HG03460 (cell line): ENCODE measurements at regions not wholly inside any gene's neighbourhood (a gene's known extent, or its start where the extent isn't known, plus 50 kb on each side); places are given as distances from the start of the nearest gene placed in this dataset.

Source experiments
- ATAC-seq: cut with Tn5 transposase; IDR thresholded peaks from one replicate; pipeline ENCODE4 v1.9.1; 2021; ENCODE audit not compliant: unreplicated experiment

DNA sequence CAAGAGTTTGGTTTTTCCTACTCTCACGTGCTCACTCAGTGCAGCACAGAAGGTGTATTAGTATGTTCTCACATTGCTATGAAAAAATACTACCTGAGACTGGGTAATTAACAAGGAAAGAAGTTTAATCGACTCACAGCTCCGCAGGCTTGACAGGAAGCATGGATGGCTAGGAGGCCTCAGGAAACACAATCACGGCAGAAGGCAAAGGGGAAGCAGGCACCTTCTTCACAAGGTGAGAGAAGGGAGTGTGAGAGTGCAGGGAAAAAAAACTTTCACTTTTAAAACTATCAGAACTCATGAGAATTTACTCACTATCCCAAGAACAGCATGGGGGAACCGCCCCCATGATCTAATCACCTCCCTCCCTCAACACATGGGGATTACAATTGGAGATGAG lies 185.8 kb upstream of the TMPO start:
- no peak for ATAC-seq

DNA sequence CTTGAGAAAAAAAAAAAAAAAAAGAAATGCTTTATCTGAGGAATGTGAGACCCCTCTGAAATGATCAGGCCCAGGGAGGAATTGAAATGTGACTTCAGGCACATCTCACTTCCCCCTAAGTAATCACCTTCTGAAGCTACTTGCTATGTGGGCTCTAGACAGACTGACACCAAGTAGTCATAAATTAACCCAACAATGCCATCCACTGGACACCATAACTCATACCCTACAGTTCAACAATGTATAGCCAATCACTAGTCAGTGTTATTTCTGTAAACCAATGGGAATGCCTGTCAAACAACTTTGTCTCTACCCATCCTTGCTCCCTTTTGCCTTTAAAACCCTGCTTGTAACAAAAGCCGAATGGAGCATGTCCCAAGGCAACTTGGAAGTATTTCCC lies 182.7 kb upstream of the TMPO start:
- no peak for ATAC-seq

DNA sequence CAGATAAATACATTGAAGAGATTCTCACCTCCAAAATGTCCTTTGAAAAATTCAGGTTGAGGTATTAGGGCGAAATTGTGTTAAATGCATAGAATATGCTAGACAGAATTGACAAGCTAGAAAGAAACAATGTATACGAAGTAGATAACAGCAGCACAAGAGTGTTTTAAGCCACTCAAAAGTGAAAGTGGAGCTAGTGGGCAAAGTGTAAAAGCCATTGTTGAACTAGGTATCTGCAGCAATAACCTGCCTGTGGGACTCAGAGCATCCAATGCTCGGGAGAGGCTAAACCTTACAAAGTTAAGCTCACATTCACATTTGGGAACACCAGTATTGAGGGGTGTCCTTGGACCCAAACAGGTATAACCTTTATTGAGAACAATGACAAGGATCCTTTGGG lies 180.6 kb upstream of the TMPO start:
- no peak for ATAC-seq

DNA sequence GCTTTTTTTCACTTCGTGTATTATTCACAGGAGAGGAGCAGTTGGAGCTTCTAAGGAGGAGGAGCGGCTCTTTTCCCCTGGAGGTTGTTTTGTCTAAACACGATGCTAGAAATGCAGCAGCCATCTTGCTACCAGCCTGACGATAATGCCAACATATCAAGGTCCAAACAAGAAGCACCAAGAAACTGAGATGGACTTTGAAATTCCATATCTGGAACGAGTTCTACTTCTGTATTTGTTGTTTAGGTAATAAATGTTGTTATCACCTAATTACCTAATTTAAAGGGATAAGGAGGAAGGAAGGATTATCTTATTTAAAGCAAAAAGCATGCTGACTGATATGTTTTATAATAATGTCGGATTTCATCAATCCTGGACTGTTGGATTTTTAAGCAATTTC lies 174.4 kb upstream of the TMPO start:
- no peak for ATAC-seq

DNA sequence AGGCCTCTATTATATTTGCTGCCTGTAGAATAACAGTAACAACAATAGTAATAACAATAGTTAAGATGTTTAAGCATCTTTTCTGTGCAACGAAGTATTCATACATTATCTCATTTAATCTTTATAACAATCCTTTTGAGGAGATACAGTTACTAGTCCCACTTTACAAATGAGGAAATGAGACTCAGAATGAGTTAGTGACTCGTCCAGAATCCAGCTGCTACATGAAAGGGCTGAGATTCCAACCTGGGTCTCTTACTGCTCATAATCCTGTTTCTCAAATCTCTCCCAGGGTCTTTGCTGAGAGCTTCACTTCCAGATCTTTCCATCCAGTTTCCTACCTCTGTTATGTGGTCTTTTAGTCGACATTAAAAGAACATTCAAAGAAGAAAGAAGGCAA lies 173.7 kb upstream of the TMPO start:
- no peak for ATAC-seq

DNA sequence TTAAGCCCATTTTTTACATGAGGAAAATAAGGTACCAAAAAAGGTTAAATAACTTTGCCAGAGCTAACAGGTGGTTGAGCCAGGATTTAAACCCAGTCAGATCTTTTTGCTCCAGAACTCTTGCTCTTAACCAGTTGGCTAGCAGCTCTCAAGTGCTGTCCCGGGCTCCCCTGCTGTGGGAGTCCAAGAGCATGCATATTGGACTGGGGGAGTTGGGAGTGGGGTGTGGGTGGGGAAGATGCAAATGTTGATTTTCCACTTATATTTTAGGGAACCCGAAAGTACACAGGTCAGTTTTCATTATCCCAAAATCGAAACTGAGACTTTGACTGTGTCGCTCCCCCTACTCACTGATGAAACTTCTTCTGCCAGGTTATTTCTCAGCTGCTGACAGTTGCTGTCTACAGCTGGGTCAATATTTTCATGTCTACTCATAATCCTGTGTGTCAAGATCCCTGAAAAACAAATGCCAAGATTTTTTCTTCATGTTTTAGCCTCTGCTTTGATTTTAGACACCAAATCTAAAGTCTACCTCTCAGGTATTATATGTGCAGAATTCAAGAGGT lies 172.3 kb upstream of the TMPO start:
- ATAC-seq = no peak

DNA sequence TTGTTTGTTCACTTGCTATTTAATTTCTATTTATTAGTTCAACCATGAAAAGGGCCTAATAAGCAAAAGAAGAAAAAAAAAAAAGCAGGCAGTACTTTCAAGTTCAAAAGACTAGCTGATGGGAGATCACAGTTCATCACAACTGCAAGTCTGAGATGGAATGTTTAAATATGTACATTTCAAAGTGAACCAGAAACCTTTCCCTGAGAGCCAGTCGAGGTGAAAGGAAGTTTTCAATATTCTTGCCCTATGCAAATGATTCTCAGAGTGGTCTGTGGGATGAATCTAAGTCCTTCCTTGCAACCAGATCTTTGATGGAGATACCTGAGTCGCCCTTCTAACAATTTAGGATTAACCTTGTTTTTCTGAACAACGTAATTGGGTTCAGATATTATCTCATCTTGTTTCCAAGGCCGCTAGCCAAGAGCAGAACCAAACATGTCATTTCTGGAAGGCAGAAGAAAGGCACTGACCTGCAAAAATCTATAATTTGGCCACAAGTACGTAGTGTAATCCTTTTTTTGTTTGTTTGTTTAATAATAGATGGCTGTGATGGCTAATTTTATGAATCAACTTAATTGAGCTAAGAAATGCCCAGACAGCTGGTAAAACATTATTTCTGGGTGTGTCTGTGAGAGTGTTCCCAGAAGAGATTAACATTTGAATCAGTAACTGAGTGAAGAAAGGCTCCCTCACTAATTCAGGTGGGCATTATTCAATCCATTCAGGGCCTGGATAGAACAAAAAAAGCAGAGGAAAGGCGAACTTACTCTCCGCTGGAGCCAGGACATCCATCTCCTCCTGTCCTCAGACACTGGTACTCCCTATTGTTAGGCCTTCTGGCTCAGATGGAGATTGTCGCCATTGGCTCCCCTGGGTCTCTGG lies 171.1 kb upstream of the TMPO start:
- no peak for ATAC-seq

DNA sequence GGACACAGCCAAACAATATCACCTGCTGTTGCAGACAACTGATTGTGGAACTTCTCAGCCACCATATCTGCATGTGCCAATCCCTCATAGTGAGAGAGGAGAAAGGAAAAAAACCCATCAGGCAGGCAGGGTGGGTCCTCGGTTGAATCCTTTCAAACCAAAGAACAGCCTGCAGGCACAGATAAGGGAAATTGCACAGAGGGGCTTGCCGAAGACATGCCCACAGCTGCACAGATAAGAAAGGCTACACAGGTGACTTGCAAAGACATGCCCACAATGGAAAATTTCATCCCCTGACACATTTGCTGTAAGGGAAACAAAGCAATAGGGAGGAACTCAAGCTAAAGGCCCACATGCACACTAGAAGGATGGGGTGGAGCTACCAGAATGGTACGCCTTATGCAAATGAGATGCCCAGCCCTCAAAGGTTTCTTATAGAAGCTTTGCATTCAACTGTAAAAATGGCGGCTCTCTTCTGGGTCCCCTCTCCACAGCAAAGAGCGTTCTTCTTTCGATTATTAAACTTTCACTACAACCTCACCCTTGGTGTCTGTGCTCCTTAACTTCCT lies 170.0 kb upstream of the TMPO start:
- no peak for ATAC-seq

DNA sequence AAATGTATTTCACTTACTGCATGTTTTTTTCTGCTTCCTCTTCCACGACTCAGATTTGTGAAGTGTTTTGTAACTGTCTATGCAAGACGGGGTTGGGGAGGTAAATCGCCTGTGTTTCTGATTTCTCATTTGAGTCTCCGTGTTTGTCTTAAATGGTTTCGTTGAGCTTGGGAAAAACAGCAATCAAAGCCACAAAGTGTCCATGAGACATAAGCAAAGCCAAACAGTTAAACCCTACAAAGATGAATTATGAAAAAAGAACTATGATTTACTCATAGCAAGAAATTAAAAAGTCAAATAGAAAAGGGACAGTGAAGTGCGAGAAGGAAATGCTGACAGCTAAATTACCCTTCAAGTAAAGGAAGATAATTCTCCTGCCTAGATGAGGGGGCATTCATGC lies 164.3 kb upstream of the TMPO start:
- no peak for ATAC-seq

DNA sequence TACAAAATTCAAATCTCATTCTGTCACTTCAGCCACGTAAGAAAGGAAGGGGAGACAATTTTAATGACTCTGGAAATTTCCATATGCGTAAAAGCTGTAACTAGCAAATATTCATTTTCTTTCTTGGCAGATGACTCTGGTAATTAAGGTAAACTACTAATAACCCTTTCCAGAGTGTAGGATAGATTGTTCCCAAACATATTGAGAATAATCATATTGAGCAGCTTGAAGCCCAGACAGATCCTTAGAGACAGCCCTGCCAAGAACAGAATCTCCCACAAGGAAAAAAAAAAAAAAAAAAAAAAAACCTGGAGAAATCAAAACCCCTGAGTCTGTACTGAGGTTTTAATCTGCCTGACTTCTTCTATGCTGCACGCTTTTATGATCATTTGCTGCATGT lies 163.6 kb upstream of the TMPO start:
- no peak for ATAC-seq

DNA sequence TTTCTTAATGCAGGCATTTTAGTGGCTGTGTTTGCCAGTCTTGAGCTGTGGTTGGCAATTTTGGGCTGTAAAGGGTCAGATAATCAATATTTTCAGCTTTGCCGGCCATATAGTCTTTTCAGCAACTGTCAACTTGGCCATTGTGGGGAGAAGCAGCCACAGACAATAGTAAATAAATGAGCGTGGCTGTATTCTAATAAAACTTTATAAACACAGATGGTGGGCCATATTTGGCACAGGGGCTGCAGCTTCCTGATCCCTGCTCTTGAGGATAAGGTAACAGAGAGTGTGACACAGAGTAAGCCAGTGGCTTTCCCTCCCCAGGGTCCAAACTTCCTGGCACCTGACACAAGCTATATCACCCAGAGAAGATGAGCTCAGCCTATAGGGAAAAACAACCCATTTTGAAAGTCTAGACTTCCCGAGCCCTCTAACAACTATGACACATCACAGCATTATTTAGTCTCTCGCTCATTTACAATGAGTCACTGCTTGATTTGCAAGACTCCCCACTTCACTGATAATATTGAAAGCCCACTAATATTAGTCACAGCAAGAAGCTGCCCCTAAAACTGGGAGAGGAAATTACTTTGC lies 163.1 kb upstream of the TMPO start:
- no peak for ATAC-seq

DNA sequence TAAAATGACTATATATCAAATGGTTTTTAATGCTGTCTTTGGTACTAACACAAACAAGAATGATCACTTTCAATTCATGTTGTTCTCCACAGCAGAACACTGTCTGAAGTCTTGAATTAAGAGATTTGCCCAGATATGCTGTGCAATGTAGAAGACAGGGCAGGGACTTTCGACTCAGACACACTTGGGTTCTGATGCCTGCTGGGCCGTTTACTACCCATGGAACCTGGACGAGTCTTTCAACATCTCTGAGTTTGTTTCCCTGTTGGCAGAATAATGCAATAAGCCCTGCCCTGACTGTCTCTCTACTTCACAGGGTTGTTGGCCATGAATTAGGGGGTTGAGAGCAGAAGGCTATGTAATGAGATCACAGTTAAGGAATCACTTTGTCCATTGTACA lies 162.6 kb upstream of the TMPO start:
- ATAC-seq = no peak

DNA sequence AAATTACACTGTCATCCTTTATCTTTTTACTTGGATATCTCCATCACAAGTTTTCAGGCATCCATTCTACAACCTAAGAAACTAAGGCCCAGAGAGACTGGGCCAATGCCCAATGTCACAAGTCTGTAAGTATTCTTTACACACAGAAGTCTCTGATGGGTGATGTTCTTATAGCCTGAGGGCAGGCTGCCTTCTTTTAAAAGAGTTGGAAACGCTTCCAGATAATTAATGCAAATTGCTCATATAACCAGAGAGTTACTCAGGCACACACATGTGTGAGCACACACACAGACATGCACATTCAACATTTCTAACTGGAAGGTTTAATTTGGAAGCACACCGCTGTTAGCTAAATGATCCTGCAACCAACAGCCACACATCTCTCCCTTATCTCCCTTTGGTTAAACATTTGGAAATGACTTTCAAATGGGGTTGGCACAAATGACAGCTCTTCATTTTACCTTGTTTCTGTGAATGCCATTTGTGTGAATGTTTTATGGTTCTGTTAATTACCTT lies 160.8 kb upstream of the TMPO start:
- no peak for ATAC-seq

DNA sequence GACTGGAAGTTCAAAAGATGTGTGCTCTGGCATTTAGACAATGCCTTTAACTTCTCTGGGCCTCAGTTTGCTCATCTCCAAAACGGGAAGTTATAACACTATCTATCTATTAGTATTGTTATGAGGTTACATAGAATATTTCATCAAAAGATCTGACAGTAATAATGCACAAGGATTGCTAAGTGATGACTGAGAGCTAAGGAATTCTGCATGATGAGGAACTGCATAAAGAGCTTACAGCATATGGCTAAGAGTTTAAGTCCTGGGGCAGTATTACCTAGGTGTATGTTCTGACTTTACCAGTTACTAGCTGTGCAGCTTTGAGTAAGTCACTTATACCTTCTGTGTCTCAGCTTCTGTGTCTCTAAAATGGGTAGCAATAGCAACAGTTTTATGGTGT lies 160.1 kb upstream of the TMPO start:
- no peak for ATAC-seq

DNA sequence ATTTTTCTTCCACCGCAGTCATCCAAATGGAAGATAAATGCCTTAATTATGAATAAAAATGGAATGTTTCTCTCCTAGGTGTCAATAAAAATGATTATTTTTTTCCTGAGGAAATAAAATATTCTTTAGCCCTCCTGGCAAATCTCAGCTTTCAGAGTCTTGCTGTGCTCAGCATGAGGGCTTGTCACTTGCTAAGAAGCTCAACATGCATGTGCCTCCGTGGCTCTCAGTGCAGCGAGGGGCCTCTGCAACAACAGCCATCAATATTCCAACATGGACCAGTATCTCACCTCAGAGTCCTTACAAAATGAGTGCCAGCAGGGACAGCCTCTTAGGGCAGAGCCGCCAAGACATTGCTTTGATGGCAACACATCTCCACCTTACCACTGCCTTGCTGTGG lies 159.5 kb upstream of the TMPO start:
- no peak for ATAC-seq

DNA sequence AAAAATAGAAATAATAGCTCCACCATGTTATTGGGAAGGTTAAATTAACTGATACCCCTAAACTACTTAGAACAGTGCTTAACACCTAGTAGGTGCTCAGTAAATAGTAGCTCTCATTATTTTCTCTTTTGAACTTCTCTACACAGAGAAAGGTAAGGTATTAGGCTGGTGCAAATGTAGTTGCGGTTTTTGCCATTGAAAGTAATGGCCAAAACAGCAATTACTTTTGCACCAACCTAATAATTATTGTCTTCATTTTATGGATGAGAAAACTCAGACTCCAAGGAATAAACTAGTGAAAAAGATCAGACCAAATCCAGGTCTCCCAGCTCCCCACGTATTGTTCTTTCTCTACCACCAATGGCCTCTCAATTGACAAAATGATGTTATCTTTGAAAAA lies 157.2 kb upstream of the TMPO start:
- no peak for ATAC-seq

DNA sequence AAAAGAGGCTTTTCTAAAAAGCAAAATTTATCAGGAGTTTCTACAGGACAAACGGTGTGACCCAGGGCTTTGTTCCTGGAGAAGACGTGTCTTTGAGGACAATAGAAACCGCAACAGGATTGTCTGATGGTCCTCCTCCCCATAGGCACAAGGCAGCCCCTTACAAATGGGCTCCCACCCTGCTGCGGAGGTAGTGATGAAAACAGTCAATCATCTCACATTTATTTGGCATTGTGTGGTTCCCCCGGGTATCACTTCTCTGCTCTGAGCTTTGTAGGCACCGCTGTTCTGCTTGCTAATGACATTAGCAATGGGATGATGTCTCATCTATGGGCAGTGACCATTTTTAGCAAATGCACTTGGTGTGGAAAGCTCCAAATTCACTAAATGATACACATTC lies 155.5 kb upstream of the TMPO start:
- no peak for ATAC-seq

DNA sequence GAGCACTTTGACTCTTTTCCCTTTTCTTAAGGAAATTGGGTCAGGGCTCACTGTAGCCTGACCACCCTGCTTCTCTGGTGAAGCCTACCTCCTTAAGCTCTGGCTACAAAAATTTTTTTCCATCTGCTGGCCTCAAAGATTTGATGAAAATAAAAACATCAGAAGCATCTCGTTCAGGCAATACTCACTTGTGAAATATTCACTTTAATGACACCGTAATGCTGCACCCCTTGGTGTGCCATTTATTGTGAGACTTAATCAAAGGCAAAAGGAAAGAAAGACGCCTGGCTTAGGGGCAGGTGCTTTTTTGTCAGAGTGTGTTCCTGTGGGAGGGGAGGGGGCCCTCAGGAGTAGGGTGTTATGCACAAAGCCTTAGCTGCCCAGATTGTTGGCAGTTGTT lies 155.0 kb upstream of the TMPO start:
- ATAC-seq = no peak

DNA sequence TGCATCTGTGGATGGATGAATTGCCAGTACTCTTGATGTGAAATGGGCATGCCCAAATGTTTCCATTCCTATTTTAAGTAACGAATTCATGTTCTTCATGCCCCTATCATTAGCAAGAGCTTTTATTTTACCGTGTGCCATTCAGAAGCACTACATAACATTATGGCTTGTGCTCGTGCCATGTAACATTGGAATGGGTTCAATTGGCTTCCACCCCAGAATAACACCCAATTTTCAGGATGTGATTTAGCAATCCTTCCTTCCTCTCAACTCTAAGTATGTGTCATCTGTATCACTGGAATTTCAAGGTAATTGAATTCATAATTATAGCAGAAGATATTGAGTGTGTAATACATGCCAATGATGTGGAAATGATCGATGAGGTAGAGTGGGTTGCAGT lies 145.8 kb upstream of the TMPO start:
- no peak for ATAC-seq

DNA sequence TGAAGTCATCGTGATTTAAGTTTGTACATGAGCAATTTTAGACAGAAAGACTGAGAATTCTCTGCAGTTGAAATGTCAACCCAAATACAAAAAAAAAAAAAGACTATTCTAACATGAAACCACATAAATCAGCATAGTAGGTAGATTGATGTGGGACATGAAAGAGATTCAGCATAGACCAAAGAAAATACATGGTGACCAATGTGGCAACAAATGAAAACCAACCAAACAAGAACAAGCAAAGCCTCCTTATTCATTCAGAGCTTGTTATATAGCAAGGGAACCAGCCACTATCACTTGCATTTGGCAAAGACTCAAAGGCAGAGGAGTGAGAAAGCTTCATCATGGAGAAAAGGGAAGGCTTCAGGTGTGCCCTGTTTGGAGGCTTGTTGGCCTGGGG lies 144.4 kb upstream of the TMPO start:
- ATAC-seq = no peak

DNA sequence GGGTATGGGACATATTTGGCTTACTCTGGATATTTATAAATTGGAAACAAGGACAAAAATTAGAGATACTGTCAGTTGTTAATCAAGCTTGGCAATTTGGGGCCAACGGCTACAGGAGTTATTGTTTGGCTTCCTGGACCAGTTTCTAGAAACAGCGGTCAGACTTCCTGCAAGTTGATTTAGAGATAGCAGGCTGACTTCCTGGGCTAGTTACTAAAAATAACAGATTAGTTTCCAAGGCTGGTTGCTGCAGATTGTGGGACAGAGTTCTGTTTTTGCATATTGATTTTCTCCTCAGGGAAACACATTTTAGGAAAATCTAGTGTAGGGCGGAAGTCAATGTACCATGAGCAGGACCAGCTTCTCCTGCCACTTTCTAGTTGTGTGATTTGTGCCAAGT lies 144.0 kb upstream of the TMPO start:
- no peak for ATAC-seq
